Dermis microvascular lymphatic vessel endothelial cell (primary cell): ENCODE measurements at regions not wholly inside any gene's neighbourhood (a gene's known extent, or its start where the extent isn't known, plus 50 kb on each side); places are given as distances from the start of the nearest gene placed in this dataset.
"Not testable (repeated sequence)": the region's sequence is repeated elsewhere in the genome, so short reads cannot be mapped to it uniquely, and the experiment has no call there.

Experiments
- DNase-seq, 2 donors: peaks; one replicate each; pipeline versions ENCODE4 v3.0.0 to v3.0.0-alpha.2; 2010; ENCODE audit warnings: low read depth in 2 of 2

GRCh38 chr9:19879062-19879461 lies 90.2 kb upstream of the SLC24A2 start:
- no peak for DNase-seq

DNA sequence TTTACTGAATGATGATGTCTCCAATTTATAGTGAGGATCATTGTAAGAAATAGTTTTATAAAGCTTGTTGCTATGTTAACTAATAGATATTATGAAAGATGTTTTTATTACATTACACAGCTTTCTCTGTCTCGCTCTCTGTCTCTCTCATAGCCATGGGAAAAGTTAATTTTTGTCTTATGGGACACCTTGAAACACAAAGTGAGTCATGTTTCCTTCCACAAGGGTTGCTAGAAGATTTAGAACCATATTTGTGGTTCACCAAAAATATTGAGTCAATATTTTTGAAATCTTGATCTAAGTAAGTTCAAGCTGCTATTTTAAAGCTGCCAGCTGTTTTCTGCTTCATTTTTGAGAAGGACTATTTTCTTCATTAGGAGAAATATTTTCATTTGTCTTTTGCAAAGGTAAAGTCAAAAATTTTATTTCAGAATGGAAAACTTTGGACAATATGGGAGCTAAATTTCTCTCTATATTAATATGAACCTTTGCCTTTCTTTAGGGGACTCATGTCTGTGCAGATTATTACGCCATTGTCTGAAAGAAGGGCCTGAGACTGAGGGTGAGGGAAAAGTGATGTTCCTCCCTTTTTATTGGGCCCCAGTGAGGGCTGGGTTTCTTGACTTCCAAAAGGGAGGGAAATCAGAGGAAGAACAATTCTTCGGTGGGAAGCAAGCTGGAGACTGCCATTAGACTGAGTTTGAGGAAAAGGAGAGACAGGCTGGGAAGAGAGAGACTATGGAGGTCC lies 87.9 kb upstream of the SLC24A2 start:
- no peak for DNase-seq

DNA sequence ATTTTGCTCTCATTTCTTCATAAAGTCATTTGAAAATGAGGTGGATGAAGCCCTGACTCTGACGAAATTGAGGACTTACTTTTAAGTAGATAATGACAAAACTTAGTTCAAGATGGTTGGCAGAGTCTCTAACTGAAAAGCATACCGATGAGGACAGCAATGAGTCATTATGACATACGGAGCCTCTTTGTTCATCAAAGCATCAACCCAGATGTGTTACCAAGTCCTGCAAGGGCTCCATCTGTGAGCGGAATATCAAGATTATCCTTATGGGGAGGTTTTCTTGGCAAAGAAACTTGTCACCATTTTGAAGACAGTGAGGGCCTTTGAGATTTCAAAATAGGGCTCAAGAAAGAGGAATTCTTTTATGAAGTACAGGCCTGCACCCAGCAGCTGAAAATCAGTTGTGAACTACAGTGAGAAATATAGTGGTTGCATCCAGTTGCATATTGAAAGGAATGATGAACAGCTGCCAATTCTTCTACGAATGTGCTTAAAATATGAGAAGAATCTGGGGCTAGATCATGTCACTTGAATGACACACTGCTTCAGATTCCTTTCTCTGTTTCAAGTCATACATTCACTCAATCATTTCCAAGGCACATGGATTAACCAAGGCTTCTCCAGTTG lies 86.6 kb upstream of the SLC24A2 start:
- no peak for DNase-seq

DNA sequence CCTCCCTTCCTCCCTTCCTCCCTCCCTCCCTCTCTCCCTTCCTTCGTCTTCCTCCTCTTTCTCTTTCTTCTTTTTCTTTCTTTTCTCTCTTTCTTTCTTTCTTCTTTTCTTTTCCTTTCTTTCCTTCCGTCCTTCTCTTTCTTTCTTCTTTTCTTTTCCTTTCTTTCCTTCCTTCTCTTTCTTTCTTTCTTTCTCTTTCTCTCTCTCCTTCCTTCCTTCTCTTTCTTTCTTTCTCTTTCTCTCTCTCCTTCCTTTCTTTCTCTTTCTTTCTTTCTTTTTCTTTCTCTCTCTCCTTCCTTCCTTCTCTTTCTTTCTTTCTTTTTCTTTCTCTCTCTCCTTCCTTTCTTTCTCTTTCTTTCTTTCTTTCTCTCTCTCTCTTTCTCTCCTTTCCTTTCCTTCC lies 84.4 kb upstream of the SLC24A2 start:
- DNase-seq, result not testable (repeated sequence)

DNA sequence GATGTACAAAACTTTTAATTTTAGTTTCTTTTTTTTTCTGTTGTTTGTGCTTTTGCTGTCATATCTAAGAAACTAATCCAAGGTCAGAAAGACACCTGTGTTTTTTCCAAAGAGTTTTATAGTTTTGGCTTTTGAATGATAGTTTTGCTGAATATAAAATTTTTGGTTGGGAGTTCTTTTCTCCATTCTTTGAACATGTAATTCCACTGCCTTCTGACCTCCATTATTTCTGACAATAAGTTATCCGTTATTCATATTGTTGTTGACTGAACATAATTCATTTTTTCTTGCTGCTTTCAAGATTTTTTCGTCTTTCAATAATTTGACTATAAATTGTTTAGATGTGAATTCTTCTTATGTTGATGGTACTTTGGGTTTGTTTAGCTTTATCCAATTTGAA lies 82.2 kb upstream of the SLC24A2 start:
- DNase-seq, result no peak

GRCh38 chr9:19840953-19841352 lies 52.1 kb upstream of the SLC24A2 start:
- no peak for DNase-seq
